GM21423 (cell line): ENCODE measurements at regions not wholly inside any gene's neighbourhood (a gene's known extent, or its start where the extent isn't known, plus 50 kb on each side); places are given as distances from the start of the nearest gene placed in this dataset.

Experiments used
- ATAC-seq: cut with Tn5 transposase; IDR thresholded peaks from one replicate; pipeline ENCODE4 v1.9.1; 2021; ENCODE audit warnings: mild to moderate bottlenecking, moderate library complexity; ENCODE audit not compliant: unreplicated experiment

DNA sequence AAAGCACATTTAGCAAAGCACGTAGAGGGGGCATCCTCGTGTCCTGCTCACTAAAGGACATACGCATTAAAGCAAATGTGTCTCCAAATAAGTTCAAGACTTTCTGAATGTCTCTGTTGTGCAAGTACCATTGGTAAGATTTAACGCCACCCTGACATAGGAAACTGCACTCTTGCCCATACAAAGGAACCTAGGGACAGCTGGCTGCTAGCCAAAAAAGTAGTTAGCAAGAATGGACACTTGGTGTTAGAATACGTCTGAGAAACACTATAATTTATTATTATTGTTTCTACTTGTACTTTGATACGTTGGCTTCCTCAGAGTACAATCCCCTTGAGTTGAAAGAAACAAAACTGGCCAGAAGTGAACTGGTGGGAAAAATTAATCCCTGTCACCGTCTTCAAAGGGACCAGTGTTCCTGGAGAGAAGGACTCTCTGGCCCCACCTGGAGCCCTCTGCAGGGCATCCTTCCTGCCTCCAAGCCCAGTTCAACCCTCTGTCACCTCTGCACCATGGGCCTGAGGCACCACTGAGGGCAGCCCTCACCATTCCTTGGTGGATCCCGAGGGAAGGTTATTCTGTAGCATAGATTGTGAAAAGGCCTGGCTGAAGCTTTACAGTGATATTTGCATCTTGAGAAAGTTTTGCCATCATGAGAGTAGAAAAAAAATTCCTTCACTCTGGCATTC, 51.4 kb upstream of the APCDD1 start:
- ATAC-seq, result no peak

DNA sequence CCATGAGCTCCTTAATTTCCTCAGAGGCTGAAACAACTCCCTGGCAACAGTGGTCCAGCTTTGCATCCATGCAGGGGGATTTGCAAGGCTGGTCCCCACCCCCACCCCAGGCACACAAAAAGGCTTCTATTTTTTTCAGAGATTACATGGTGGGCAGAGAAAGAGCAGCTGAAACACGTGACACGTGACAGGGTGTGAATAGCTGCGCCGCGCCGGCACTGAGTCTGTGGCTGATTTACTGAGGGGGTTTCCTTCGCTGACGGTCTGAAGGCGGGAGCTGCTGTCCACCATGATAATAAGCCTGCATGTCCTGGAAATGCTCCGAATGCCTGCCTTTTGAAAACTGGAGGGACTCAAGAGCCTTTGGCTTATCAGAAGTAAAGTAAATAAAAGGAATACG, 50.7 kb upstream of the APCDD1 start:
- no peak for ATAC-seq

DNA sequence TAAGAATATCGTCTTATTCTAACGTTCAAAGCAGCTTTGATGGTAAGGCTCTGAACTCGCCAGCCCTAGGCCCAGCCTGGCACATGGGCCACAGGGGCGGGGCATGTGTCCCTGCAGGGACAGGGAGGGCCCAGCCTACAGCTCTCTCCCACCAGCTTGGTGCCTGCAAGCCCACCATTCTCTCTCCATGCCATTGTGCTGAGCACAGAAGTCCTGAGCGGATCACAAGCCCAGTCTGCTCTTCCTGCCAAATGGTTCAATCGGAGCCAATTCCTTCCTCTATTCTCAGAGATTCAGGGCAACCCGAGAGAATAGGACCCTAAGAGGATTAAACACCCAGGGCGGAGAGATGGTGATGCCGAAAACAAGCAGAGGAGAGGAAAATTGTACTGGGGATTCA, 50.3 kb upstream of the APCDD1 start:
- ATAC-seq, result no peak
